Duodenal mucosa (tissue), 2 donors: ENCODE measurements at regions not wholly inside any gene's neighbourhood (a gene's known extent, or its start where the extent isn't known, plus 50 kb on each side); places are given as distances from the start of the nearest gene placed in this dataset.

ENCODE experiments used
- H3K27ac ChIP-seq: one replicate; pipeline ENCODE4 v1.7.0; 2013; ENCODE audit warnings: low read depth, low read length
- H3K27me3 ChIP-seq, 2 donors: one replicate each; pipeline ENCODE4 v1.7.0; 2013; ENCODE audit warnings: low read length in 2 of 2, control low read depth in 1 of 2; ENCODE audit not compliant: insufficient read depth in 2 of 2, control insufficient read depth in 1 of 2
- H3K36me3 ChIP-seq, 2 donors: one replicate each; pipeline ENCODE4 v1.7.0; 2013; ENCODE audit warnings: low read length in 2 of 2, control low read depth in 1 of 2; ENCODE audit not compliant: insufficient read depth in 2 of 2, control insufficient read depth in 1 of 2
- H3K4me1 ChIP-seq, 2 donors: one replicate each; pipeline ENCODE4 v1.7.0; 2013; ENCODE audit warnings: low read length in 2 of 2, control low read depth in 1 of 2; ENCODE audit not compliant: insufficient read depth in 2 of 2, control insufficient read depth in 1 of 2
- H3K4me3 ChIP-seq, 2 donors: one replicate each; pipeline ENCODE4 v1.7.0; 2013; ENCODE audit warnings: low read length in 2 of 2, low read depth in 1 of 2
- H3K9ac ChIP-seq, 2 donors: one replicate each; pipeline ENCODE4 v1.7.0; 2013; ENCODE audit warnings: low read length in 2 of 2, low read depth in 1 of 2
- H3K9me3 ChIP-seq, 2 donors: one replicate each; pipeline ENCODE4 v1.7.0; 2013; ENCODE audit warnings: low read length in 2 of 2, control low read depth in 1 of 2; ENCODE audit not compliant: control insufficient read depth in 1 of 2

DNA sequence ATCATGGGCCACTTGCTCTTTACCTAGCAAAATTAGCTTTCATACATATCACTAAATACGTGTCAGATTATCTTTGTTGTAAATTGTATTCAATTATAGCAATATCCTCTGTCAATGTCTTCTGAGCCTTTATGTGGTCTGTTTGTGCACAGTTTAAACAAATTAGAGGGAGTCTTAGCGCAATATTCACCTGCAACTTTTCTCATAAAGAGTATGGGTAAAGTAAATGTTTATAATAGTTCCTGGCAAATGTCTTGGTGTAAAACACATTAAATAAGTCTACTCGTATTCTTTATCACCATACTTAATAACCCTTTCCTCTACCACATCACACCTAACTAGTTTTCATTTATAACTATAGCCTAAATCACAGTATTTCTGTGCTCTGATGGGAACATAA lies 169.0 kb downstream of the PCSK1 start:
- Histone ChIP-seq H3K36me3 (no peaks in the 10 kb centered on the region), H3K4me3 (no peak overlapping the region), H3K27ac (no peak overlapping the region), H3K9ac (no peak overlapping the region), H3K27me3 (no peaks in the 10 kb centered on the region), H3K4me1 (no peaks in the 10 kb centered on the region), H3K9me3 (peaks cover 0 to 12% of the 10 kb centered on the region in 2 donors)

DNA sequence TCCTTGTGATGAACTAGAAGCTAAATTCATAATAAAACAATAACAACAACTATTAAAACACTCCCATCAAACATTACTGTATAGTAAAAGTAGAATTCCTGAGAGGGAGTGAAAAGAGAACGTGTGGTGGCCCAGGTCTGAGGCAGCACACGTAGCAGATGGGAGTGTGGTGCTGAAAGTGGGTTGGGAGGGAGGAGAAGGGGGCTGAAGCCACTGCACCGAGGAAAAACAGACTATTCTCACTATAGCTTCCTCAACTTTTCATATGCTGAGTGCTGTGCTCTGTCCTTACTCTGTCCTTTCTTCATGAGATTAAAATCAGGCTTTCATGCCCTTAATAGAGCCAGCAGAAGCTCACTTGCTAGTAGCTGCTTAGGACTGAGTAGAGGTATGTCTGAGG lies 170.9 kb downstream of the PCSK1 start:
- Histone ChIP-seq H3K4me3 (no peak overlapping the region), H3K27me3 (no peaks in the 10 kb centered on the region), H3K36me3 (no peaks in the 10 kb centered on the region)

DNA sequence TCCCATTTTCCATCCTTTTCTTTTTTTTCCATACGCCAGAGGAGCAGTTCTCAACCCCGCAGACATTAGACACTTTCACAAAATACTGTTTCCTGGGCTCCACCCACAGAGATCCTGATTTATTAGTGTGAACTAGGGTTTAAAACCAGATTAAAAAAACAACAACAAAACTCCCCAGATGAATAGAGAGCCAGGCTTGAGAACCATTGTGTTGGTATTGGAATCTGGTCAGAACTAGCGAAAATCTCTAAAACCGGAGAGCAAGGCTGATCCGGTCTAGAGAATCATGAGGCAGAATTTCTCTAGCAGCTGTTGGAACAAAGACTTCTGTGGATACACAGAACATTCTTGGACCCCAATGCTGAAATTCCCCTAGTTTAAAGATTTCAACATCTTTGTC lies 173.0 kb downstream of the PCSK1 start:
- Histone ChIP-seq H3K27ac (no peak overlapping the region), H3K4me1 (no peaks in the 10 kb centered on the region), H3K27me3 (no peaks in the 10 kb centered on the region), H3K36me3 (no peaks in the 10 kb centered on the region), H3K4me3 (no peak overlapping the region), H3K9me3 (no peaks in the 10 kb centered on the region), H3K9ac (no peak overlapping the region)

More for the DNA sequence above, 170.9 kb downstream of the PCSK1 start:
- Histone ChIP-seq H3K9ac (no peak overlapping the region), H3K9me3 (peaks cover 0 to 7% of the 10 kb centered on the region in 2 donors), H3K27ac (no peak overlapping the region), H3K4me1 (no peaks in the 10 kb centered on the region)

DNA sequence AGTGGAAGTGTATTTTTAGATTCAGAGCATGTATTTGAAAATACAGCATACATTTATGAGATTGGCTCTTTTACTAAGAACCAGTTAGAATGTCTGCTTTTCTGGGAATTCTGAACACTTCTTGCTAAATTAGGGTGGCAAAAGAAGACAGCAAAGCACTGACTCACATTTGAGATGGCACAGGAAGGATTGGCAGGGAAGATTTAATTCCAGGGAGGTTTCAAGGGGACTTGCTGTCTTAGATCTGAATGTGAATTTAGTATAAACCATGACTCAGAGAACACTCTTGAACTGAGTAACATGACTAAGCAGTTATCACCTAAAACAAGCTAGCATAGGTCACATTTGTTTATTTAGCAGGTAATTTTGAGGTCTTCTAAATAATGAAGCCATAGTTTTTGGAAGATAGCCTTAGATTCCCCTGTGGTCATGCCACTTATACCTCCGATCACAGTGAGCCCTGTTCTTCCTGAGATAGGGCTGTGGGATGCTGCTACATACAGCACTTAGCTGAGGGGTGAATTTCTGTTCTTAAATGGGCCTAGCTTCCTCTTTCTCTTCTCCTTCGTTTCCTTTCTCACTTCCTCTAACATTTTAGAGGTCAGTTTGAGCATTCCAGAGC lies 173.8 kb downstream of the PCSK1 start:
- Histone ChIP-seq H3K36me3 (no peaks in the 10 kb centered on the region), H3K27me3 (no peaks in the 10 kb centered on the region), H3K27ac (no peak overlapping the region), H3K4me3 (no peak overlapping the region), H3K9me3 (no peaks in the 10 kb centered on the region), H3K4me1 (no peaks in the 10 kb centered on the region), H3K9ac (no peak overlapping the region)

DNA sequence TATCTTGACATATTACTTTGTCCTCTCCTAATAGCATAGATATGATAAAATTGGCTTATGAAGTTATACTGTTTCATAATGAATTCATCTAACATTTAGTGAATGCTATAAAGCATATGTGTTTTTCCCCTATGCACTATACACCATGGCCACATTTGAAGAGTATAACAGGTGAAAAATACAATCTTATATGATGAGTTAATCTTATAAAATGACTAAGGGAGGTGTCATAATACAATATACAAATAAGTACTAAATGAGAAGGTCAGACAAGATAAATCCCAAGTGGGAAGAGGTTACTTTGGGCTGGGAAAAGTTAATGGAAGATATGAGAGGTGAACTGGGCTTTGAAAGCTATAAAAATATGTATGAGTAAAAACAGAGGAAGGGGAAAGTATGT lies 174.4 kb downstream of the PCSK1 start:
- H3K9ac ChIP-seq: no peak overlapping the region
- no peak overlapping the region for H3K27ac ChIP-seq
- H3K36me3 ChIP-seq: no peaks in the 10 kb centered on the region
- no peaks in the 10 kb centered on the region for H3K4me1 ChIP-seq
- H3K27me3 ChIP-seq: no peaks in the 10 kb centered on the region
- H3K4me3 ChIP-seq: no peak overlapping the region
- H3K9me3 ChIP-seq: no peaks in the 10 kb centered on the region

DNA sequence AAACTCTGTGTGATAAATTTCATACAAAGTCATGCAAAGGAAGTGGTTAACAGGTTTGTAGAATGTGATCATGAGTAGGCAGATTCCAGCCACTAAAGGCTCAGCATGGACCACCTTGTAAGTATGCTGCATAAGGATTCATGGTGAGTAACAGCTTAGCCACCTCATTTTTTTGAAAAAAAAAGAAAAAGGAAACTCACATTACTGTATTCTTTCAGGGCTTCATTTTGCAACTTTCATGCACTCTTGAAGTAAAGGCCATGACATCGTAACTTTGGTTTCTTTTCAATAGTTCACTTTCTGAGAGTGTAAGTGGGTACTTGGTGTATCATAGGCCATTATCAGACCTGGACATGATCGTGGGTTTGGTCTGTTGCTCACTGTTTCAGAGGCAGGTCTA lies 175.1 kb downstream of the PCSK1 start:
- Histone ChIP-seq H3K9me3 (no peaks in the 10 kb centered on the region), H3K4me3 (no peak overlapping the region), H3K27ac (no peak overlapping the region), H3K9ac (no peak overlapping the region), H3K27me3 (no peaks in the 10 kb centered on the region), H3K4me1 (no peaks in the 10 kb centered on the region), H3K36me3 (no peaks in the 10 kb centered on the region)

DNA sequence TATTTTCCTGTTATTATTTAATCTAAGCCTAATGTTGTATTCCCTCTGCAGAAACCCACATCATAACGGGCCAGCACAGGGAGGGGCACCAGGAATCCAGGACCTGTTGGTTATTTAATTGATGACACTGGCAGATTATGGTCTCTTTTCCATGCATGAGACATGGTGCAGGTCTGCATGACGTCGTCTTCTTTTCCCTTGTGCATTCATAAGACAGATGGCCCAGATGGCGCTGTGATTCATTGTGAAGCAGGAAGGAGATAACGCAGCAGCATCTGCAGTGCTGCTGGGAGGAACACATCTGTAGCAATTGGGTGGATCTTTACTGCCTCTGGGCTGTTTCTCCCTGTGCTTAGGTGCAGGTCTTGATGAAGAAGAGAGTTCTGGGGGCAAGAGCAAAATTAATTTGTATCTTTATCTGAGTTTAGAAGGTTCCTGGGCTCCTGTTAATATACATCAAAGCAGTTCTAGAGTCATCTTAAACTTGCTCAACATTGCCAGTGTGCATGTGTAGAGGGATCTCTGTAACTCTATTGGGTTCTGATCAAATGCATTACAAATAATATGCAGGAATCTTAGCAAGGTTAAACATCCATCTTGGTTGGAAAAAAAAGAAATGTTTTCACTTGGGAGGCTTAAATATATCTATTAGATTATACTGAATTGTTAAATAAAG lies 176.1 kb downstream of the PCSK1 start:
- no peaks in the 10 kb centered on the region for H3K4me1 ChIP-seq
- no peak overlapping the region for H3K27ac ChIP-seq
- no peaks in the 10 kb centered on the region for H3K36me3 ChIP-seq
- H3K4me3 ChIP-seq: no peak overlapping the region
- H3K9ac ChIP-seq: no peak overlapping the region
- H3K9me3 ChIP-seq: no peaks in the 10 kb centered on the region
- H3K27me3 ChIP-seq: no peaks in the 10 kb centered on the region

DNA sequence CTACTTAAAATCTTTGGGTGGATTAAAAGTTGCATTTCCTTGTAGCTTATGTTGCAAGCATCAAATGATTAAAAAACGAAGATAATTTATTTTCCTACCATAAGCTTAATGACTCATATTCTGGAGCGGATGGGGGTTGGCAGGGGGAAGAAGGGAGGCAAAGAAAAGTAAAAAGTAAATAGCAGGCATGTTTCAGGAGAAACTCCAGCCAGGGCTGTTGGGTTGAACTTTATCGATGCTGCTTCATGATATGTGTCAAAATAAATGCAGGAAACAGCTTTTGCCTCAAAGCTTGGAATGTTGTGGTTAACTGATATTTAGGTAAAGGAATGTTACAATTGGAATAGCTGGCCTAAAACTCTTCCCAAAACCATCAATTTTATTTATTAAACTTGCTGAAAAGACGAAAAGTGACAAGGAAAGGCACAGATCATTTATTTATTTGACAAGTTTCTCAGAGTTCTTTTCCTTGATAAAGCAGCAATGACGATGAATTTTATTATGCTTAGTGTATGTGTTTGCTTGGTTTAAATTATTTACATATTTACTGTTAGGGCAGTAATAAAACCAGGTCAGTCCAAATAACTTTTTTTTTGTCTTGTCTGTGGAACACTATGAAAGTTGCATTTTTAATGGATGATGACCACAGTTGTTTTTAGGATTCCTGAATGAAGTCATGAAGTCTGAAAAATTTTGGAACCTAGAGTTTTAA lies 177.9 kb downstream of the PCSK1 start:
- Histone ChIP-seq H3K4me1 (no peaks in the 10 kb centered on the region), H3K4me3 (no peak overlapping the region), H3K27me3 (no peaks in the 10 kb centered on the region), H3K27ac (no peak overlapping the region), H3K36me3 (no peaks in the 10 kb centered on the region), H3K9me3 (no peaks in the 10 kb centered on the region), H3K9ac (no peak overlapping the region)

DNA sequence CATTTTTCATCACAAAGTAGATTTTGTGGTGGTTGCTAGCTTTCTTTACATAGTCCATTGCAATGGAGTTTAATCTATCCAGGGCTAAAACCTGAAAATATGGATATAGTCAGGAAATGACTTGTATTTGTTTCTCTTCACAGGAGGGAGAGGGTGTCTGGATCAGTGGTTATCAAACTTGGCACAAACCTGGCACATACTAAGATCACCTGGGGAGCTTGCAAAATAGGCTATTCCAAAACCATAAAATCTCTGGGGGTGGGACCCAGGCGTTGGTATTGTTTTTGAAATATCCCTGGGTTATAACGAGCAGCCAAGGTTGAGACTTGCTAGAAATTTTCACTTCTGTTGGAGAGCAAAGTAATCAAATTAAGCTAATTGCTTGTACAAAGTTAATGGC lies 179.9 kb downstream of the PCSK1 start:
- no peaks in the 10 kb centered on the region for H3K27me3 ChIP-seq
- H3K36me3 ChIP-seq: no peaks in the 10 kb centered on the region
- peaks cover 0 to 2% of the 10 kb centered on the region in 2 donors for H3K4me1 ChIP-seq
- H3K9me3 ChIP-seq: no peaks in the 10 kb centered on the region
- H3K9ac ChIP-seq: no peak overlapping the region
- no peak overlapping the region for H3K27ac ChIP-seq
- H3K4me3 ChIP-seq: no peak overlapping the region

DNA sequence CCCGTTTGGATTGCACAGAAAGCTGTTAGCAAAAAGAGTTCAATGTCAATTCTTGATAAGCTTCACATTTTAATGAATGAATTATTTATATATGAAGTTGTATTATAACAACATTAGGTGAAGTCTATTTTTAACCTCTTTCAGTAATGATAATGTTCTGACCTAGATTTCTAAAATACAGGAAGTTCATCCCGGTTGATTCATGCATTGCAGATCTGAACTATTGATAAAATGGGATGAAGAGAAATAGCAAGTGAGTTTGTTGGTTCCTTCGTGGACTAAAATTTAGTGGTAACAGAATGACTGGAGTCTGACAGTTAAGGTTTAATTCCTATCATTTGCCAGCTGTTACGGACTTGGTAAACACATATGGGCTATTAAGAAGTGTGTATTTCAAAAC lies 180.5 kb downstream of the PCSK1 start:
- Histone ChIP-seq H3K36me3 (no peaks in the 10 kb centered on the region), H3K4me1 (peaks cover 0 to 3% of the 10 kb centered on the region in 2 donors), H3K4me3 (no peak overlapping the region), H3K27me3 (no peaks in the 10 kb centered on the region), H3K9me3 (no peaks in the 10 kb centered on the region), H3K27ac (no peak overlapping the region), H3K9ac (no peak overlapping the region)
